GM19324 (cell line): ENCODE measurements at regions not wholly inside any gene's neighbourhood (a gene's known extent, or its start where the extent isn't known, plus 50 kb on each side); places are given as distances from the start of the nearest gene placed in this dataset.

Experiments used
- ATAC-seq: cut with Tn5 transposase; IDR thresholded peaks from one replicate; pipeline ENCODE4 v1.9.1; 2021; ENCODE audit warnings: mild to moderate bottlenecking, moderate library complexity; ENCODE audit not compliant: unreplicated experiment, low FRiP score

DNA sequence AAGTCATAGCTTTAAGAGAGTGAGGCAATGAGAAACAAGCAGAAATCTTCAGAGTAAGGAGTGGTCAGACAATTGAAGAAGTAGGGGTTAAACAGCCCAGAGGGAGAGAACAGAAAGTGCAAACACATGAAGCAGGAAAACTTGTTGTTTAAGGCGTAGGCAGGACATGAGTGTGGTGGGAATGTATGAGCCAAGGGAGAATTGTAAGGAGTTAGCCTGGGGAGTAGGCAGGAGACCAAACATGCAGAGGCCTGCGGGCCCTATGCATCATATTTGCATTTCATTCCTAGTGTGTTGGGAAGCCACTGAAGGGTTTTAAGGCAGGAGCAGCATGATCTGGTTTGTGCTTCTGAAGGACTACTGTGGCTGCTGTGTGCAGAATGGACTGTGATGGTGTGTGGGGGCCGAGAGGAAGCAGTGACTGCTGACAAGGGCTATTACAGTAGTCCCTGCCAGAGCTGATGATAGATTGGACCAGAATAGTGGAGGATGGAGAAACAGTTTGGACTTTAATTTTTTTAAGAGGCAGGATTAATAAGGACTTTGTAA is 179.9 kb upstream of the C11orf87 start:
- ATAC-seq, result no peak

DNA sequence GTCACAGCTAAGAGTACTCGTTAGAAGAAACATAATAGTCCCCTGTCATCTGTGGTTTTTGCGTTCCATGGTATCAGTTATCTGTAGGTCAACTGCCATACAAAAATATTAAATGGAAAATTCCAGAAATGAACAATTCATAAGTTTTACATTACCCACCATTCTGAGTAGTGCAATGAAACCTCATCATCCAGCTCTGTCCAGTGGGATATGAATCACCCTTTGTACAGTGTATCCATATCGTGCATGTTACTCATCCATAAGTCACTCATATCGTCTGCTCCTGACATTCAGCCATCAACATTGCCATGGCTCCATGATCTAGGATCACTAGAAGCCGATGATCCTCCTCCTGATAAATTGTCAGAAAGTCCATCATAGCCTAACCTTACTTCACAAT is 174.9 kb upstream of the C11orf87 start:
- no peak for ATAC-seq

DNA sequence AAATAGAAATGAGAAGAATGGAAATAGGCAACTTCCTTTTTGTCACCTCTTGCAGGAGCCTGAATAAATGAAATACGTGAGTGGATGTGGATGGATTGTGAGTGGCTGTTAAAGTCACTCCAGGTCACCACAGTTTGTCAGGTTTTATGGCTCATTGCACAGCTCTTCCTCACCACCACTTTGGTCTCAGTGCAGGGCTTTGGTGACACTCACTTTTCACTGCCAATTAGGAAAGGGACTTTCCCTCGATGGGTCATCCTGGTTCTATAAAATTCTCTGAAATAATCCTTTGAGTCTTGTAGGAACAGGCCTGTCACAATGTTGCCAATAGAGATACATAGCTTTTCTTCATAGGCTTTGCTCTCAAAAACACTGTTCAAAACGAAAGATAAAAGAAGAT is 172.4 kb upstream of the C11orf87 start:
- ATAC-seq, result no peak

DNA sequence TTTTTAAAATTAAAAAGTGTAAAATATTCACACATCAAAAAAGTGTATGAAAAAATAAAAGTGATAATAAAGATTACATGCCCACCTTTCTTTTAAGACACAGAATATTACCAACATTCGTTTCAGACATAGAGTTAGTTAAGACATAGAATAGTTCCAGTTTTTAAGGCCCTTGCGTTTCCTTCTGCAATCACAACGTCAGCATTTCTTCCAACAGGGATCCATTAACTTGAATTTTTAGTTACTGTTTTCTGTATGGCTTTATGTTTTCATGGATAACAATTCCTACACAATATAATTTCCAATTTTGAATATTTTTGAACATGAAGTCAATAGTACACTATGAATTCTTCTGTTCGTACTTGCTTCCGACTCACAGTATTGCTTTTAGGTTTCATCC is 170.8 kb upstream of the C11orf87 start:
- ATAC-seq, result no peak

DNA sequence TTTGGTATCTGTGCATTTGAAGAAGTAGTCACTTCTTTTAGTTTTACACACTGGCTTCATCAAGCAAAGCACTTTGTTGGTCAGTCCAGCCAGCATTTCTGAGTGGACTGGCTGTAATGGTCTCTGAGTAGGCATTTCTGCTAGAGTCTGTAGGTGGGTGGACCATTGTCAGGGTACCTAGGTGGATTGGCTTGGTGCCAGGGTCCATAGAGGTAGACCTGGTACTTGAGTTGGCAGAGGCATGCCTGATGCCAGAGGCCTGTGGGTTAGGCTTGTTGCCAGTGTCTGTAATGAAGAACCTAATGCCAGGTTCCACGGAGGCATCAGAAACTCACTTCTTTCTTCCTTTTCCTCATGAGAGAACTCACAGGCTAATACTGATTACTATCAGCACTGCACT is 157.9 kb upstream of the C11orf87 start:
- ATAC-seq, result no peak

DNA sequence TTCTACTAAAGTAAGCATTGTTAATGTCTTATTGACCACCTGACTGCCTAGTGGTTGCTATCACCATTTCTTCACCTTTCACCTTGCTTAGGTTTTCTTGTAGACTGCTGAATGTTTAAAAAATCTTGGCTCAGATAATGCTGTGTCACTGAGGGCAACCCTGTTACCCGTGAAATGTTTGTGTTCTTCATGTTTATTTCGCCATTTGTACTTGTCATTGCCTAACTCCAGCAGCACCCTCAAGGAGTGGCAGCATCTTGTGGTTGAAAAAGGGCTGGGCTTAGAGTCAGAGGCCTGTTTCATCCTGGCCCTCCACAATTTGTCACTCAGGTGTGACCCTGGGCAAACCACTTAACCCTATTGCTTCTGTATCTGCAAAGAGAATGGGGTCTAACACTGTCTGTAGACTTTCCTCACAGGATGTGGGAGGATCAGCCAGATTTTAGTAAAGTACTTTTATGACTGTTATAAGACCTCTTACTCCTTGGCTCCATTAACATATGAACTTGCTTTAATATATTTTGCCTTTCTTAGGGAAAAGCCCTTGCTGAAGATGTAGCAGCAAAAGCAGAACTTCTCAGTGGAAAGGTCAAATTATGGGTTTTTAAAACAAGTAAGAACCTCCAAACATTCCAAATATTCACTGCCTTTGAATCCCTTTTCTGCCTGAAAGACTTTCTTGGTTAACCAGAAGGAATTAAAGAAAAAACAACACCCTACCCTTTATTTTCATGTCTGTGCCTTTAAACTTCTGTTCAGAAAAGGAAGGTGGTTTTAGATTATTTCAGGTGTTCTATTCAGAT is 154.5 kb upstream of the C11orf87 start:
- no peak for ATAC-seq

DNA sequence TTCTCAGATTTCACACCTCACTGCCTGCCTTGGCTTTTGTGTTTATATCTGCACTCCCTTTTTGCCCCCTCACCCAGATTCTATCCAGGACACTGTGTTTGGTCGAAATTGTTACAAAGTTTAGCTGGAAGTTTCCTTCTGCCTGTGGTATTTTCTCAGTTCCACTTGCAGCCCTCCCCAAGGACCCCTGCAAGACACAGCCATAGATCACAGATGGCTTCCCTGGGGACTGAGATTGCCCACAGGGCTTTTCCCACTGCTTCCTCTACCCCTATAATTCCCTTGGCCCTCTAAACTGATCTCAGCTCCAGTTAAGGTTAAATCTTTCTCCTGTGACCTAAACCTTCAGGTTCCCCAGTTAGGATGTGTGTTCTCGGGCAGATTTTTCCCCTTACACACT is 146.1 kb upstream of the C11orf87 start:
- no peak for ATAC-seq

DNA sequence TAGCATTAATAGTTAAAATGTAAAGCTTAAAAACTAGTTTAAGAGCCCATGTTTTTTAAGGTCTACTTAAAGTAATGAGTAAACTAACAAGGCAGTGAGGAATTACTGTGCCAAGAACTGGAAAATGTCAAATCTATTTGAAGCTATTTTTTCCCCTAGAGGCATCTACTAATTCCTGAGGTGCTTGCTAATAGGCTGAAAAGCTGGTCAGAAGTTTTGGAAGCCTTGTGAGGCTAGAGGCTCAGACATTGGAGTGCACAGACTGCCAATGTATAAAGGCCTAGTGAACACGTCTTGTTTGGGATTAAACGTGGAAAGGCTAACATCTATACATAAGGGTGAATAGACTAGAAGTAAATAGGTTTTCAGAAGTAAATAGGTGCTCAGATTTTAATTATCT is 136.5 kb upstream of the C11orf87 start:
- no peak for ATAC-seq

DNA sequence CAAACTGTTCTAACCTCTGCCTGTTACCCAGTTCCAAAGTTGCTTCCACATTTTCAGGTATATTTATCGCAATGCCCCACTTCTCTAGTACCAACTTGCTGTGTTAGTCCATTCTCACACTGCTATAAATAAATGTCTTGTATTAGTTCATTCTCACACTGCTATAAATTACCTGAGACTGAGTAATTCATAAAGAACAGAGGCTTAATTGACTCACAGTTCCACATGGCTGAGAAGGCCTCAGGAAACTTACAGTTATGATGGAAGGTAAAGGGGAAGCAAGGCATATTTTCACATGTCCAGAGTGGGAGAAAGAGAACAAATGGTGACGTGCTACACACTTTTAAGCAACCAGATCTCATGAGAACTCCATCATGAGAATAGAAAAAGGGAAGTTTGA is 130.4 kb upstream of the C11orf87 start:
- ATAC-seq, result no peak

DNA sequence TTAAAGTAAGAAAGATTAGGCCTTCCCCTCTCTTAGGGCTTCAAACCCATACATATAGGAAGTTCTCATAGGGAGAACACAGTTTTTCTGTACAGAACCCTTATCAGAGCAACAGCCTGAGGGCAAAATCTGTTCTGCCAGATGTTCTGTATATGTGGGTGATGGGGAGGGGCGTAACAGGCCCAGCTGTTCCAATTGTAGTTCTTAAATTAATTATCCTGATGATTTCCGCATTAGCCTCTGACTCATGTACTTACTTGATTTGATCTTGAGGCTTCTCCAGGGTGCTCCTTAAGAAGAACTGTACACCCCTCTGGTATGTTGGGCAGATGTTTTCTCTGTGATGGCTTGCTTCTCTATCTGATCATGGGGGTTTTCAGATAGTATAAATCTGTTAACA is 123.1 kb upstream of the C11orf87 start:
- no peak for ATAC-seq

DNA sequence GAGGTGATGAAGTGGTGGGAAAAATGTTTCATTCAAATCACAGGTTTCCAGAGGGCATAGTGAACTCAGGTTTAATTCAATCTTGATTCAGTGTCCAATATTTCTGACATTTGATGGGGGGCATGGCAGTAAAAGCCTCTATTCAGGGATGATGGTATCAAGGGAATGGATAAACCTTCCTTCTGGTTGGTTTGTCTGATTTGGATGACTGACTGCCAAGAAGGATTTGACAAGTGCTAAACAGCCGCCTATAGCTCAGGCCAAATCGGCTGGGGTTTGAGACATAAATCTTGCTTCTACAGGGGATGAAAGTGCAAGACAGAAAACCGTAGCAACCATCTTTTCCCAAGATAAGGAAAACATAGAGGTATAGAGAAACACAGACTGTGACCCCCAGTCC is 121.8 kb upstream of the C11orf87 start:
- ATAC-seq, result no peak

DNA sequence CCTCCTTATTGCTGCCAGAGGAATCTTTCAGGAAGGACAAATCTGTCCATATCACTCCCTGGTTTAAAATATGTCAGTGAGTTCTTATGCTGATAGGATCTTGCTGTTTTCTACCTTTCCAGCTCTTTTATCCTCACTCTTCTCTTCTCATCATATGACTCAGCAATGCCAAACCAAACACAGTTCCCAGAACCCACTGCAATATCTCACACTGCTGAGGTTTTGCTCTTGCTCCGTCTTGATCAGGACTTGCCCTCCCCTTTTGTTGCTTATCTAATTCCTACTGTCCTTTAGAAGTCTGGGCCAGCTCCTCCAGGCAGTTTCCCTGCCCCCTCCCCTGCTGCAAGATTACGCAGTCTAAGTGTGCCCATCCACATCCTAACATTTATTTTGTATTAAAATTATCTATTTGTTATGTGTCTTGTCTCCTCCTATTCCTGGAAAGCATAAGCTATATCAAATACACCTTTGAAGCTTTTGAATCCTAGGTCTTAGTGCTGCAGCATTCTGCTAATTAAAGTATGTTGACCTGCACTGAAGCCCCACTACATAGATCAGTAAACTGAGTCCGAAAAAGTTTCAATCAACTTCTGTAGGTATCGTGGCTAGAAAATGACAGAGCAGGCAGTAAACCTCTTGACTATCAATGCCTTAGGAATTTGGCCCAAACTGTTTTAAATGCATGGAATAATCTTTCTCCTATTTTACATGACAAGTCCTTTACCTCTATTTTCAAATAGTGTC is 119.2 kb upstream of the C11orf87 start:
- no peak for ATAC-seq

DNA sequence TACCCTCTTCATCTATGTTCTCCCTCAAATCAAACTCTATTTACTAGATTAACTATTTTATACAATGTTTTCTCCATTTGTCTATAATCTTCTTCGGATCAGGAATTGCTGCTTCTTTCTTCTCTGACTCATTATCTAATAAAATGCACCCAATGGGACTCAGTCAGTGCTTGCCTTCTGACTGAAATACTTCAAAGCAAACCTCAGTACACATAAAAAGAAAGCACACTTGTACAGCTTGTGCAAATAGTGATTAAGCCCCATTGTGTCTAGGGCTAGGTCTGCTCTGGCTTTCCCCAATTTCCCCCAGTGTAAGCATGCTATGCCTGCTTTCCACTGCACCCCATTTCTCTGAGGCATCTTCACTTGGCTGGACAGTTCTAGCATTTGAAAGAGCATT is 118.6 kb upstream of the C11orf87 start:
- no peak for ATAC-seq

DNA sequence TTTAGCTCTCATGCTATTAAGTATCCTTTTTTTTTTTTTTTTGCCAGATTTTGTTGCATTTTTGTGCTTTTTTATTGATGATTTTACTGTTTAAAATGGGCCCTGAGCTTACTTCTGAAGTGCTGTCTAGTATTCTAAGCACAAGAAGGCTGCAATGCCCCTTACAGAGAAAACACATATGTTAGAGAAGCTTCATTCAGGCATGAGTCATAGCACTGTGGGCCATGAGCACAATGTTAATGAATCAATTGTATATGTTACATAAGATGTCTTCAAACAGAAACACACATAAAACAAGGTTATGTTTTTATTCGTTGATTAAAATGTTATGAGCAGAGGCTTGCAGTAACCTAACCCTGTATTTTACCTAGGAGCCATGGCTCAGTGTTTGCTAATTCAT is 117.8 kb upstream of the C11orf87 start:
- no peak for ATAC-seq

DNA sequence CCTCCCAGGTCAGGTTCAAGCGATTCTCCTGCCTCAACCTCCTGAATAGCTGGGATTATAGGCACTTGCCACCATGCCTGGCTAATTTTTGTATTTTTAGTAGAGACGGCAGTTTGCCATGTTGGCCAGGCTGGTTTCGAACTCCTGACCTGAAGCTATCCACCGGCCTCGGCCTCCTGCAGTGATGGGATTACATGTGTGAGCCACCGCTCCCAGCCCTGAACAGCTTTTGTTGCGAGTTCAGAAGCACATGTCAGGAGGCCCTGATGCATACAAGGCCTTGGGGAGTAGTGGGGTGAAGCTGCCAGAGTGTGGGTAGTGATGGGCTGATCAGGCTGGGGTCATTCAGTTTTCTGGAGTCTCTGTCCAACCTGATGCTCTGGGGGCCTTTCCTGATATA is 117.0 kb upstream of the C11orf87 start:
- no peak for ATAC-seq

DNA sequence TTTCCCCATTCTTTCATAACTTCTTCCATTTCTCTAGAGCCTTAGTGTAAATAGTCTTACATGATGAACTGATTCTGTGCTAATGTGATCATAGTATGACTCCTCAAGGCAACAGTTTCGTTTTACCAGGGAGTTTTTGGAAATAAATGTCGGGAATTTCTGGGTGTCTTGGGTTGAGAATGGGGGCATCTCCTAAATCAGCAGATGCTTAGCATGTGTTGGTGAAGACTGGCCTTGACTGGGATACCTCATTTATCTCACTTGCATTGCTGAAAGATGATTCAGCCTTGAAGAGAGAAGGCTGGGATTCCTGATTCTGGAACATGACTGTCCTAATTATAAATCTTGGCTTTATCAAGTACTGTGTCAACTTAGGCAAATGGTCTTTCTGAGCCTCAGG is 115.7 kb upstream of the C11orf87 start:
- no peak for ATAC-seq

DNA sequence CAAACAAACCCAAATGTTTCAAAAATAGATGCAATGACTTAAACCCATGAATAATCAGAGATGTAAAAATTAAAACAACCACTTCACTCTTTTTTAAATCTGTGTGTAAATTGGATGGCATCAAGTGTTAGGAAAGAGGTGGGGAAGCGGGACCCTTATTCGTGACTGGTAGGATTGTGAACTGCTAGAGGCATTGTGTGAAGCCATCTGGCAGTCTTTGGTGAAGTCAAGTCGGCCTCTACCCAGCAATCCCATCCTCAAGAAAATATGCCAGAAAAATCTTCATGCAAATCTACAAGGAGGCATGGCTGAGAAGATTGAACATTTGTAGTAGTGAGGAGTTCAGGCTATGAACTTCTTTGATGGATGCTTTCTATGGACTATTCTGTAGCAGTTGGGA is 114.6 kb upstream of the C11orf87 start:
- no peak for ATAC-seq

DNA sequence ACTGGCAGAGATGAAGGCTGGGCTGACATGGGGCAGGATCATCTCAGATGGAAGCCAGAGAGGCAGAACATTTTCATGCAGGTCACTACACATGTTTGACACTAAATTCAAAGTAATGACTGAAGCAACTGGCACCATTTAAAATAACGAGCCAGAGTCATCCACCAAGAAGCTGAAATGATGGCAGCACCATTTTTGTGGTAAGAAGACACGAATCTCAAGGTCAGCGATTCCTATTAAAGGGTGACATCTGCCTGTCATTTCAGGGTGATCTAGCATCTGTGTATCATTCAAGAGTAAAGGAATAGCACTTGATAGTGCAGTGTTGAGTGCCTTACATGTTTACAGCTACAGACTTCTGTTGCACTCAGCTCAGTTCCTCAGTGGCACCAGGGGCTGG is 113.4 kb upstream of the C11orf87 start:
- ATAC-seq, result no peak

DNA sequence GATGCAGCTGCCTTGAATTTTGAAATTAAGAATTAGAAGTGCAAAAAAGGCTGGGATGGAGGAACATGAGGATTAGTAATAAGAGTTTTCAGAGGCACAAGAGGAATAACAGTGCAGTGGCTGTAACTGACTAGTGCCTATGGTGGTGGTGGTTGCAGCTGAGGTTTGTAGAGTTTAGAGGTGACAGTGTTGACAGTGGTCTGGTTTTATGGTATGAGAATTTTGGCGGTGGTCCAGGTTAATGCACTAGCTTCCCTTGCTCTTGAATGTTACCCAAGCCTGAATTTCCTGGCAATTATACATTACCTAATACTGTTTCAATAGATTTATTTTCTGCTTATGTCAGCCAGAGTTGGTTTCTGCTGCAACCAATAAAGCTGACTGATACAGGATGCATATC is 112.8 kb upstream of the C11orf87 start:
- no peak for ATAC-seq

DNA sequence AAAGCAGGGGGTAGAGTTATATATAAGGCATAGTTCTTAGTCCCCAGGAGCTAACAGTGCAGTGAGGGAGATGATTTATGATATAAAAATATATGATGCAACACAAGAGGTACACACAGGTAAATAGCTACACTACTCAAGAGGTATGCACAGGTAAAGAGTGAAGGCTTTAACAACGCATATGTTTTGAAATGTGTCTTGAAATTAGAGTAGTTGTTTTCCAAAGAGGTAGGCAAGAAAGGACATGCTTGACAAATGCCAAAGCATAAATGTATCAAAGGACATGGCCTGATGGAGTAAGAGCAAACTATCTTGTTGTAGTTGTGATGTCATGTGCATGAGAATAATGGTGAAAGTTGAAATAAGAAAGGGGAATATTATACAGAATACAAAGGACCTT is 104.3 kb upstream of the C11orf87 start:
- no peak for ATAC-seq

DNA sequence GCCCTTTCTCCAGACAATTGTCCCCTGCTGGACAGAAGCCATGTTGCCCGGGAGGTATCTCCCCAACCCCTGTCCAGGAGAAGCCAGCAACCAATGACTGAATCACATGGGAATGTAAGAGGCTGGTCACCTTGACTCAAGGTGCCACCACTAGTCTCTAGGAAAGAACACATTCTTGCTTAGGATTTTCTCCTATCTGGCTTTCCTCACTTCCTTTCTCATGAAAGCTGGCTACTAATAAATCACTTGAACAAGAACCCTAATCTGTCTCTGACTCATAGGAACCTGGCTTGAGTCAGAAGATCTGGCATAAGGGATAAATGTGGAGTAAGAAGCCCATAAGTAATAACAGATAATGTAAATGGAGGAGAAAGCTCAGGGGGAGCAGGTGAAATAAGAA is 101.4 kb upstream of the C11orf87 start:
- ATAC-seq, result no peak

DNA sequence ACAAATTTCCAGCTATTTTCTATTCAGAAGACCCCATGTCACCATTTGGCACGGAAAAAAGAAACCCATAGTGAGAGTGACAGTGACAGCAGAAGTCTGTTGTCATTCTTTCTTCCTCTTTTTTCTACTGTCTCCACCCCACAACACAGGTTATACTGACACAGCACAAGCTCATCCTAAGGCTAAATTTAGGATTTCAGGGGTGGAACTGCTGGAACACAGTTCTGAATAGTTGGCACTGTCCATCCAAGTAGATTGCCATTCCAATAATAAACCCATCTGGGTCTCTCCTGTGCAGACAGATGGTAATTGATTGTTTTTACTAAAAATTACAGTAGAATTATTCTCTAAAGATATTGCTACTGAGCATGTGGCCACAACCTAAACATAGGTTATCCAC is 95.2 kb upstream of the C11orf87 start:
- ATAC-seq, result no peak
